ENCODE measurements at regions not wholly inside any gene's neighbourhood (a gene's known extent, or its start where the extent isn't known, plus 50 kb on each side); places are given as distances from the start of the nearest gene placed in this dataset.
"Not testable (repeated sequence)": the region's sequence is repeated elsewhere in the genome, so short reads cannot be mapped to it uniquely, and the experiment has no call there.

- 2% methylated on average over 6 of the region's 6 CpGs for WGBS (ENCODE audit: insufficient coverage, low coverage, missing lambda C conversion rate)
- intact Hi-C loops (cut with micrococcal nuclease) (no loop called here), in situ Hi-C loops (cut with MboI) (no loop called here)
- no peak for FAIRE-seq
- BruUV-seq (replicated peaks): no TSS peak
- TF ChIP-seq EP400 (IDR thresholded peaks at IDR 0.05) (no peak), DMBX1 (CRISPR knock-in tag; IDR thresholded peaks at IDR 0.05; ENCODE audit: borderline replicate concordance) (no peak), THAP7 (CRISPR knock-in tag; IDR thresholded peaks at IDR 0.05) (no peak), REST (IDR thresholded peaks at IDR 0.05; ENCODE audit: borderline replicate concordance) (no peak), REST (CRISPR knock-in tag; IDR thresholded peaks at IDR 0.05; ENCODE audit: low read depth) (no peak), ZNF511 (CRISPR knock-in tag; IDR thresholded peaks at IDR 0.05) (no peak), ZNF551 (CRISPR knock-in tag; IDR thresholded peaks at IDR 0.05) (no peak)
- Histone ChIP-seq H3K27me3 (ENCODE audit: control insufficient read depth in 2 of 2, insufficient read depth in 2 of 2, low read length in 2 of 2) (no peaks in the 10 kb centered on the region), H3K4me3 (no peak overlapping the region), H4K20me1 (replicated peaks; ENCODE audit: control insufficient read depth, insufficient read depth, low read length) (no peaks in the 10 kb centered on the region), H3K4me2 (ENCODE audit: insufficient read depth, low read length) (no peak overlapping the region), H3K27ac (ENCODE audit: extremely low read depth, low read depth, low read length) (no peak overlapping the region), H3K9ac (ENCODE audit: insufficient read depth in 1 of 2, low read depth in 2 of 2, low read length in 2 of 2) (no peak overlapping the region), H3K9me1 (ENCODE audit: control insufficient read depth, insufficient read depth, low read length) (no peaks in the 10 kb centered on the region), H2AFZ (ENCODE audit: low read depth, low read length) (no peak overlapping the region), H3K36me3 (ENCODE audit: control insufficient read depth, insufficient read depth, low read length) (no peaks in the 10 kb centered on the region), H3K9me3 (replicated peaks; ENCODE audit: control insufficient read depth, insufficient read depth, low read depth, low read length) (no peaks in the 10 kb centered on the region), H3K79me2 (ENCODE audit: control insufficient read depth, insufficient read depth, low read length) (no peaks in the 10 kb centered on the region), H3K4me1 (replicated peaks in 1 of 2; ENCODE audit: control insufficient read depth in 2 of 2, insufficient read depth in 2 of 2, low read length in 2 of 2) (no peaks in the 10 kb centered on the region)
- DNase-seq (ENCODE audit: extremely low read depth in 1 of 4, low spot score in 3 of 4): no peak
- ChIA-PET CTCF (ENCODE audit: low intra/inter-chr PET ratio) (no interaction called here), POLR2A (no interaction called here)
- no peak for ATAC-seq
These were observed 618.4 kb upstream of the ZNF337 start for GRCh38 chr20:26315054-26315453.

GRCh38 chr20:26309720-26310119 is 613.1 kb upstream of the ZNF337 start:
- H3K9me3 ChIP-seq (replicated peaks; ENCODE audit: control insufficient read depth, insufficient read depth, low read depth, low read length); intact Hi-C loops (cut with micrococcal nuclease); CTCF ChIA-PET (ENCODE audit: low intra/inter-chr PET ratio); FAIRE-seq; H3K79me2 ChIP-seq (ENCODE audit: control insufficient read depth, insufficient read depth, low read length); H2AFZ ChIP-seq (ENCODE audit: low read depth, low read length); H4K20me1 ChIP-seq (replicated peaks; ENCODE audit: control insufficient read depth, insufficient read depth, low read length); H3K4me3 ChIP-seq; H3K4me2 ChIP-seq (ENCODE audit: insufficient read depth, low read length); H3K36me3 ChIP-seq (ENCODE audit: control insufficient read depth, insufficient read depth, low read length); H3K4me1 ChIP-seq (replicated peaks in 1 of 2; ENCODE audit: control insufficient read depth in 2 of 2, insufficient read depth in 2 of 2, low read length in 2 of 2); POLR2A ChIA-PET; H3K27me3 ChIP-seq (ENCODE audit: control insufficient read depth in 2 of 2, insufficient read depth in 2 of 2, low read length in 2 of 2); DNase-seq (ENCODE audit: extremely low read depth in 1 of 4, low spot score in 3 of 4); H3K9ac ChIP-seq (ENCODE audit: insufficient read depth in 1 of 2, low read depth in 2 of 2, low read length in 2 of 2); H3K27ac ChIP-seq (ENCODE audit: extremely low read depth, low read depth, low read length); BruUV-seq (replicated peaks); in situ Hi-C loops (cut with MboI); H3K9me1 ChIP-seq (ENCODE audit: control insufficient read depth, insufficient read depth, low read length); ATAC-seq: not testable (repeated sequence)
- WGBS (ENCODE audit: insufficient coverage, low coverage, missing lambda C conversion rate): 0% methylated on average over 3 of the region's 3 CpGs
